ENCODE measurements at regions not wholly inside any gene's neighbourhood (a gene's known extent, or its start where the extent isn't known, plus 50 kb on each side); places are given as distances from the start of the nearest gene placed in this dataset.

DNA sequence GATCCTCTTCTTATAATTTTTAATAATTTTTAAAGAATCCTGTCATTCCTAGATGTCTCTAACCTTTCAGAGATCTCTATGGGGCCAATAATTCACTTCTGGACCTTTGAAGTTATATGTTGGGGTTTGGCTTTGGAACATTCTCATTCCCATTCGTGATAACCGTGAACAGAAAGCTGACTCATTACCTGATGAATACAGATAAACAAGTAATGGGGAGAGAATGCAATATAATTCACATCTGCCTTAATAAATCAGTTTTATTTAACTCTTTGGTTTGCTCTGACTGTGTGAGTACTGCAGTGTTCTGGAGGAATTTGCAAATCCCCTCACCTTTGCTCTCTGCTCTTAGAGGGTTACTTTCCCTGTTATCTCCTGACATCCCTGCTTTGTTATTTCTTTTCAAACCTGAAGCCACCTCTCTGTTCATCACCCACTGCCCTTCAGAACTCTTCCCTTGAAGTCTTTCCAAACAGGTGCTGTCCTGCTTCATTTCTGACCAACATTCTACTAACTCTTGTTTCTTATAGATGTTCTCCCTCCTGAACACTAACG, 79.6 kb upstream of the SLC38A2 start:
- Histone ChIP-seq H3K18ac (ENCODE audit: low read depth in 1 of 2, low read length in 2 of 2) (no peak overlapping the region), H3K9ac (ENCODE audit: low read length) (no peak overlapping the region), H3K4me2 (ENCODE audit: low read length, poor library complexity, severe bottlenecking) (no peak overlapping the region), H3K4me3 (ENCODE audit: insufficient read depth in 1 of 2, low read depth in 1 of 2, low read length in 2 of 2) (no peak overlapping the region), H3K9me3 (ENCODE audit: control insufficient read depth, low read length) (no peaks in the 10 kb centered on the region), H2BK5ac (ENCODE audit: low read depth, low read length, poor library complexity, severe bottlenecking) (no peak overlapping the region), H3K27ac (ENCODE audit: low read length, poor library complexity, severe bottlenecking) (no peak overlapping the region), H2AFZ (ENCODE audit: low read depth, low read length) (no peak overlapping the region), H3K36me3 (ENCODE audit: control insufficient read depth in 1 of 2, insufficient read depth in 2 of 2, low read depth in 1 of 2, low read length in 2 of 2) (no peaks in the 10 kb centered on the region), H3K4ac (ENCODE audit: low read depth in 1 of 2, low read length in 2 of 2) (no peak overlapping the region), H2BK15ac (ENCODE audit: low read depth, poor library complexity, severe bottlenecking) (no peak overlapping the region), H2BK12ac (ENCODE audit: low read length in 2 of 2) (peak overlapping the region in 1 of 2 experiments; percentile 37), H3K23ac (ENCODE audit: low read length in 2 of 2) (no peak overlapping the region), H3K79me1 (replicated peaks; ENCODE audit: low read length, poor library complexity, severe bottlenecking) (no peaks in the 10 kb centered on the region), H4K91ac (ENCODE audit: low read length) (no peak overlapping the region), H3K27me3 (ENCODE audit: control insufficient read depth in 1 of 2, insufficient read depth in 1 of 2, low read length in 2 of 2) (no peaks in the 10 kb centered on the region), H3K4me1 (ENCODE audit: control insufficient read depth, insufficient read depth, low read depth, low read length) (peaks cover 3% of the 10 kb centered on the region), H4K8ac (ENCODE audit: low read length) (no peak overlapping the region), H3K14ac (ENCODE audit: low read length in 2 of 2) (no peak overlapping the region), H2AK5ac (ENCODE audit: low read length, severe bottlenecking) (no peak overlapping the region), H2BK120ac (ENCODE audit: low read depth, low read length) (no peak overlapping the region)
- peak; percentile 38 for DNase-seq
- WGBS: 14% methylated on average over 1 of the region's 3 CpGs

DNA sequence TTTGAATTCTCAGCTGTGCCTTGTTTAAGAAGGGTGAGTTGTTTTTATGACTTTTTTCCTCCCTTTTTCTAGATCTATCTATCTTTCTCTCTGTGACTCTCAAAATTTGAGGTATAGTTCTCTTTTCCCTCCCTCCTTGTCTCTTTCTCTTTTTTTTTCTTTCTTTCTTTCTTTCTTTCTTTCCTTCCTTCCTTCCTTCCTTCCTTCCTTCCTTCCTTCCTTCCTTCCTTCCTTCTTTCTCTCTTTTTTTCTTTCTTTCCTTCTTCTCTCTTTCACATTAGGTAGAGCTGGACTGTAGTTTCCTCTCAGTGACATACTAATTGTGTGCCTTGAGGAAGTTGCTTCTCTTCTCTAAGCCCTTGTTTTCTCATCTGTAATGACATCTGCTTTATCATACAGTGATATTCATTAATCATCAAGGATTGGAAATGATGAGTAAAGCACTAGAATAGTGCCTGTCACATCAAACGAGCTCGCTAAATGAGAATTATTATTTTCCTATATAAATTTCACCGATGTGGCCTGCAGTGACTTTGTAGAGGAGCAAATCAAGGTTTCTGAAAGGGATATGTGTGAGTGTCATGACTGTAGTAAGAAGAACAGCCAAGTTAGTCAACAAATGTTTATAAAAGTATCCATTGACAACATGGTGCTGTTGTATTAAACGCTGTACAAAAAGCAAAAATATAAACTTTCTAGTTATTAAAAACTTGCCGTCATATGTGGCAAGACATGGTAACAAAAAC, 78.9 kb upstream of the SLC38A2 start:
- H3K27me3 ChIP-seq (ENCODE audit: control insufficient read depth in 1 of 2, insufficient read depth in 1 of 2, low read length in 2 of 2): no peaks in the 10 kb centered on the region
- H3K9ac ChIP-seq (ENCODE audit: low read length): no peak overlapping the region
- peaks cover 3% of the 10 kb centered on the region for H3K4me1 ChIP-seq (ENCODE audit: control insufficient read depth, insufficient read depth, low read depth, low read length)
- H3K27ac ChIP-seq (ENCODE audit: low read length, poor library complexity, severe bottlenecking): no peak overlapping the region
- H3K9me3 ChIP-seq (ENCODE audit: control insufficient read depth, low read length): no peaks in the 10 kb centered on the region
- no peak overlapping the region for H3K23ac ChIP-seq (ENCODE audit: low read length in 2 of 2)
- H2AFZ ChIP-seq (ENCODE audit: low read depth, low read length): no peak overlapping the region
- H3K36me3 ChIP-seq (ENCODE audit: control insufficient read depth in 1 of 2, insufficient read depth in 2 of 2, low read depth in 1 of 2, low read length in 2 of 2): no peaks in the 10 kb centered on the region
- H4K8ac ChIP-seq (ENCODE audit: low read length): no peak overlapping the region
- no peak overlapping the region for H2BK120ac ChIP-seq (ENCODE audit: low read depth, low read length)
- WGBS: 63% methylated on average over 3 of the region's 5 CpGs
- no peak overlapping the region for H2BK15ac ChIP-seq (ENCODE audit: low read depth, poor library complexity, severe bottlenecking)
- H3K14ac ChIP-seq (ENCODE audit: low read length in 2 of 2): no peak overlapping the region
- DNase-seq: no peak
- no peak overlapping the region for H2BK12ac ChIP-seq (ENCODE audit: low read length in 2 of 2)
- H4K91ac ChIP-seq (ENCODE audit: low read length): no peak overlapping the region
- H3K4me3 ChIP-seq (ENCODE audit: insufficient read depth in 1 of 2, low read depth in 1 of 2, low read length in 2 of 2): no peak overlapping the region
- H2BK5ac ChIP-seq (ENCODE audit: low read depth, low read length, poor library complexity, severe bottlenecking): no peak overlapping the region
- H2AK5ac ChIP-seq (ENCODE audit: low read length, severe bottlenecking): no peak overlapping the region
- H3K79me1 ChIP-seq (replicated peaks; ENCODE audit: low read length, poor library complexity, severe bottlenecking): no peaks in the 10 kb centered on the region
- no peak overlapping the region for H3K18ac ChIP-seq (ENCODE audit: low read depth in 1 of 2, low read length in 2 of 2)
- no peak overlapping the region for H3K4me2 ChIP-seq (ENCODE audit: low read length, poor library complexity, severe bottlenecking)
- no peak overlapping the region for H3K4ac ChIP-seq (ENCODE audit: low read depth in 1 of 2, low read length in 2 of 2)

DNA sequence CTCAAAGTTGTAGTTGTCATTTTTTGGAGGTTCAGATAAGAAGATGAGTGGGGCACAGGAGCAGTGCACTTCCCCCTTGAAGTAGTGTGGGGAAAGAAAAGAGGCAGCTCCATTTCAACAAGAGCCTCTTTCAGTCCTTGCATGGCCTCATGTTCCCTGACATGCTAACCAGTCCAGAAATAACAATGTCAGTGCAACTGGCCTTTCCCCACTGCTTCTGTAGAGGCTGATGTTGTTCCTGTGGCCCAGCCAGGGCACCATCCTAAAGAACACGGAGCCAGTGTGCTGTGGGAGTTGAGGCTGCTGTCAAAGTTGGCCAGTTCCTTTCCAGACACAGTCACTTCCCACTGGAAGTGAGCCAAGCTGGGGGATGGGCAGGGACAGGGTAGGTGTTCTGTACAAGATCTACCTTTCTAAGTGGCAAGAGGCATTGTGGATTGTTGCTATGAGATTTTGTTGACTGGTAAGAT, 77.7 kb upstream of the SLC38A2 start:
- Histone ChIP-seq H3K4me1 (ENCODE audit: control insufficient read depth, insufficient read depth, low read depth, low read length) (peaks cover 3% of the 10 kb centered on the region), H3K4me2 (ENCODE audit: low read length, poor library complexity, severe bottlenecking) (no peak overlapping the region), H2BK12ac (ENCODE audit: low read length in 2 of 2) (peak overlapping the region; percentile 8 to 20), H3K36me3 (ENCODE audit: control insufficient read depth in 1 of 2, insufficient read depth in 2 of 2, low read depth in 1 of 2, low read length in 2 of 2) (no peaks in the 10 kb centered on the region), H3K27me3 (ENCODE audit: control insufficient read depth in 1 of 2, insufficient read depth in 1 of 2, low read length in 2 of 2) (no peaks in the 10 kb centered on the region), H3K14ac (ENCODE audit: low read length in 2 of 2) (no peak overlapping the region), H2BK5ac (ENCODE audit: low read depth, low read length, poor library complexity, severe bottlenecking) (no peak overlapping the region), H3K18ac (ENCODE audit: low read depth in 1 of 2, low read length in 2 of 2) (peak overlapping the region; percentile 41 to 70), H2BK120ac (ENCODE audit: low read depth, low read length) (peak overlapping the region; percentile 57), H2AK5ac (ENCODE audit: low read length, severe bottlenecking) (no peak overlapping the region), H3K9me3 (ENCODE audit: control insufficient read depth, low read length) (no peaks in the 10 kb centered on the region), H3K23ac (ENCODE audit: low read length in 2 of 2) (no peak overlapping the region), H3K79me1 (replicated peaks; ENCODE audit: low read length, poor library complexity, severe bottlenecking) (no peaks in the 10 kb centered on the region), H2AFZ (ENCODE audit: low read depth, low read length) (peak overlapping the region; percentile 7), H4K8ac (ENCODE audit: low read length) (peak overlapping the region; percentile 45), H2BK15ac (ENCODE audit: low read depth, poor library complexity, severe bottlenecking) (peak overlapping the region; percentile 40), H3K4me3 (ENCODE audit: insufficient read depth in 1 of 2, low read depth in 1 of 2, low read length in 2 of 2) (no peak overlapping the region), H4K91ac (ENCODE audit: low read length) (peak overlapping the region; percentile 64), H3K4ac (ENCODE audit: low read depth in 1 of 2, low read length in 2 of 2) (no peak overlapping the region), H3K9ac (ENCODE audit: low read length) (no peak overlapping the region), H3K27ac (ENCODE audit: low read length, poor library complexity, severe bottlenecking) (no peak overlapping the region)
- WGBS: 42% methylated on average over 1 of the region's 1 CpG
- no peak for DNase-seq

DNA sequence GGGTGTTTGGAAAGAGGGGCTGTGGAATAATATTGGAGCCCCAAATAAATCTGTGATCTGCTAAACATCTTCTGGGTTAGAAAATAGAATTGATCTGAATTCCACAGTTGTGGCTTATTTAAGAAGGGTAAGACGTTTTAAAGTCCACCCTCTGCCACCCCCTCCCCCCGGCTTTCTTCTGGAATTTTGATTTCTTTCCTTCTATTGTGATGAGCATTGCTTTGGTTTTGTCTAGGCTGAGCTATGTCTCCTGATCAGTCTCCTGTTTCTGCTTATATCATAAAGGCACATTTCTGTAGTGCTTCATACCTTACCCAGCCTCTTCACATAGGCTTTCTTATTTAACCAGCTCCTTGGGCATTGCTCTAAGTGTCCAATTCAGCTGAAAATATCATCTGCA, 77.3 kb upstream of the SLC38A2 start:
- H3K14ac ChIP-seq (ENCODE audit: low read length in 2 of 2): no peak overlapping the region
- no peak overlapping the region for H4K8ac ChIP-seq (ENCODE audit: low read length)
- H2BK12ac ChIP-seq (ENCODE audit: low read length in 2 of 2): no peak overlapping the region
- H3K18ac ChIP-seq (ENCODE audit: low read depth in 1 of 2, low read length in 2 of 2): peak overlapping the region; percentile 41 to 70
- WGBS: no CpG with 5 or more reads among the region's 2 CpGs
- no peak overlapping the region for H3K4me3 ChIP-seq (ENCODE audit: insufficient read depth in 1 of 2, low read depth in 1 of 2, low read length in 2 of 2)
- no peak overlapping the region for H3K9ac ChIP-seq (ENCODE audit: low read length)
- peak overlapping the region; percentile 64 for H4K91ac ChIP-seq (ENCODE audit: low read length)
- no peak for DNase-seq
- H3K36me3 ChIP-seq (ENCODE audit: control insufficient read depth in 1 of 2, insufficient read depth in 2 of 2, low read depth in 1 of 2, low read length in 2 of 2): no peaks in the 10 kb centered on the region
- no peak overlapping the region for H3K4me2 ChIP-seq (ENCODE audit: low read length, poor library complexity, severe bottlenecking)
- H2AFZ ChIP-seq (ENCODE audit: low read depth, low read length): no peak overlapping the region
- H2BK15ac ChIP-seq (ENCODE audit: low read depth, poor library complexity, severe bottlenecking): peak overlapping the region; percentile 40
- no peaks in the 10 kb centered on the region for H3K9me3 ChIP-seq (ENCODE audit: control insufficient read depth, low read length)
- H2BK120ac ChIP-seq (ENCODE audit: low read depth, low read length): no peak overlapping the region
- no peak overlapping the region for H3K23ac ChIP-seq (ENCODE audit: low read length in 2 of 2)
- H3K27ac ChIP-seq (ENCODE audit: low read length, poor library complexity, severe bottlenecking): no peak overlapping the region
- H2AK5ac ChIP-seq (ENCODE audit: low read length, severe bottlenecking): no peak overlapping the region
- no peak overlapping the region for H2BK5ac ChIP-seq (ENCODE audit: low read depth, low read length, poor library complexity, severe bottlenecking)
- H3K4me1 ChIP-seq (ENCODE audit: control insufficient read depth, insufficient read depth, low read depth, low read length): peaks cover 6% of the 10 kb centered on the region
- no peak overlapping the region for H3K4ac ChIP-seq (ENCODE audit: low read depth in 1 of 2, low read length in 2 of 2)
- no peaks in the 10 kb centered on the region for H3K27me3 ChIP-seq (ENCODE audit: control insufficient read depth in 1 of 2, insufficient read depth in 1 of 2, low read length in 2 of 2)
- no peaks in the 10 kb centered on the region for H3K79me1 ChIP-seq (replicated peaks; ENCODE audit: low read length, poor library complexity, severe bottlenecking)
